Duodenal mucosa (tissue), 2 donors: ENCODE measurements at regions not wholly inside any gene's neighbourhood (a gene's known extent, or its start where the extent isn't known, plus 50 kb on each side); places are given as distances from the start of the nearest gene placed in this dataset.
A peak's percentile ranks its signal among the peaks of the same experiment; 100 is the strongest.

Source experiments
- H3K27ac ChIP-seq: one replicate; pipeline ENCODE4 v1.7.0; 2013; ENCODE audit warnings: low read depth, low read length
- H3K27me3 ChIP-seq, 2 donors: one replicate each; pipeline ENCODE4 v1.7.0; 2013; ENCODE audit warnings: low read length in 2 of 2, control low read depth in 1 of 2; ENCODE audit not compliant: insufficient read depth in 2 of 2, control insufficient read depth in 1 of 2
- H3K36me3 ChIP-seq, 2 donors: one replicate each; pipeline ENCODE4 v1.7.0; 2013; ENCODE audit warnings: low read length in 2 of 2, control low read depth in 1 of 2; ENCODE audit not compliant: insufficient read depth in 2 of 2, control insufficient read depth in 1 of 2
- H3K4me1 ChIP-seq, 2 donors: one replicate each; pipeline ENCODE4 v1.7.0; 2013; ENCODE audit warnings: low read length in 2 of 2, control low read depth in 1 of 2; ENCODE audit not compliant: insufficient read depth in 2 of 2, control insufficient read depth in 1 of 2
- H3K4me3 ChIP-seq, 2 donors: one replicate each; pipeline ENCODE4 v1.7.0; 2013; ENCODE audit warnings: low read length in 2 of 2, low read depth in 1 of 2
- H3K9ac ChIP-seq, 2 donors: one replicate each; pipeline ENCODE4 v1.7.0; 2013; ENCODE audit warnings: low read length in 2 of 2, low read depth in 1 of 2
- H3K9me3 ChIP-seq, 2 donors: one replicate each; pipeline ENCODE4 v1.7.0; 2013; ENCODE audit warnings: low read length in 2 of 2, control low read depth in 1 of 2; ENCODE audit not compliant: control insufficient read depth in 1 of 2

DNA sequence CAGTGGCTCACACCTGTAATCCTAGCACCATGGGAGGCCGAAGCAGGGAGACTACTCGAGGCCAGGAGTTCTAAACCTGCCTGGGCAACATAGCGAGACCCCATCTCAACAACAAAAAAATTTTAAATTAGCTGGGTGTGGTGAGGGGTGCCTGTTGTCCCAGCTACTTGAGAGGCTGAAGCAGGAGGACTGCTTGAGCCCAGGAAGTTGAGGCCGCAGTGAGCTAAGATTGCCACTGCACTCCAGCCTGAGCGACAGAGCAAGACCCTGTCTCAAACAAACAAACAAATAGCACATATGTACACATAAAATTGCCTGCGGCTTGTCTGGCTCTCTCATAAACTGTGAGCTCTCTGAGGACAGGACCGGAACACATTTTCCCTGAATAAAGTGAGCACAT is 106.3 kb downstream of the BANF2 start:
- Histone ChIP-seq H3K27me3 (no peaks in the 10 kb centered on the region), H3K4me3 (no peak overlapping the region), H3K27ac (no peak overlapping the region), H3K36me3 (no peaks in the 10 kb centered on the region), H3K9ac (peak overlapping the region in 1 of 2 donors; percentile 4), H3K4me1 (peaks cover 7 to 33% of the 10 kb centered on the region in 2 donors), H3K9me3 (no peaks in the 10 kb centered on the region)

DNA sequence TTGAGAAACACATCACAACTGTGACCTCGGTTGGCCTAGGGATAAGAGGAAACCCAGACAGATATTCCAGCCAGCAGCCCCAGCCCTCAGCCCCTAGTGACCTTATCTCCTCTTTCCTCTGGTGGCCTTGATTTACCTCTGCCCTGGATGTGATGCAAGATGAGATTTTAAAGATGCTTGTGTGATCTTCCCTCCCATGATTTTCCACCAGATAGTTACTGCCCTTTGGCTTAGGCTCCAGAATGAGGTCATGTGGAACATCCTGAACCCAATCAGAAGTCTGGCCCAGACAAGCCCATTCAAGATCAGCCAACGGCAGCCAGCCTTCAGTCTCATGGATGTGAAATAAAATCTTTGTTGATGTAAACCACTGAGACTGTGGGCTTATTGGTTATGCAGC is 104.0 kb downstream of the BANF2 start:
- Histone ChIP-seq H3K36me3 (no peaks in the 10 kb centered on the region), H3K27ac (no peak overlapping the region), H3K9me3 (peaks cover 2 to 4% of the 10 kb centered on the region in 2 donors), H3K9ac (no peak overlapping the region), H3K27me3 (no peaks in the 10 kb centered on the region), H3K4me1 (peaks cover 7 to 12% of the 10 kb centered on the region in 2 donors), H3K4me3 (no peak overlapping the region)

DNA sequence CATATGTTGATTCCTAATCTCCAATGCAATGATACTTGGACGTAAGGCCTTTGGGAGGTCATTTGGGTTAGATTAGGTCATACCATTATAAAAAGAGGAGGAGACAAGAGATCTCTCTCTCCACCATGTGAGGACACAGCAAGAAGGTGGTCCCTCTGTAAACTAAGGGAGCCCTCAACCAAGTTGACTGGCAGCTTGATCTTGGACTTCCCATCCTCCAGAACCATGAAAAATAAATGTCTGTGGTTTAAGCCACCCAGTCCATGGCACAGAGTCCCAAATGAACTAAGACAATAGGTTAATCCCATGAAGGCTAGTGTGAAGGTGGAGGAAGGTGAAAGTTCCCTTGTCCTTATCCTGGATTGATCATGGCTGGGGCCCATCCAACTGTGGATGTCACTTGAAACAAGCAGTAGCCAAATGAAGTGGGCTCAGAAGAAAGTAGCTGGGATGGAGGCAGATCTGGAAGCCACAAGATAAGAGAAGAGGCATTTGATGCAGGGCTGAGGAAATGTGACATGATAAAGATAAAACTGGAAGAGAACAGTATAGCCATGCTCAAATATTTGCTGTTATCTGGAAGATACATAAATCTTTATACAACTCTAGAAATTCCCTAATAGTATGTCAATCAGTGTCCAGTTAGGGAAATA is 99.9 kb downstream of the BANF2 start:
- H3K4me3 ChIP-seq = no peak overlapping the region
- no peaks in the 10 kb centered on the region for H3K4me1 ChIP-seq
- H3K9ac ChIP-seq = no peak overlapping the region
- H3K27me3 ChIP-seq = no peaks in the 10 kb centered on the region
- H3K9me3 ChIP-seq = peaks cover 2 to 4% of the 10 kb centered on the region in 2 donors
- no peaks in the 10 kb centered on the region for H3K36me3 ChIP-seq
- no peak overlapping the region for H3K27ac ChIP-seq

DNA sequence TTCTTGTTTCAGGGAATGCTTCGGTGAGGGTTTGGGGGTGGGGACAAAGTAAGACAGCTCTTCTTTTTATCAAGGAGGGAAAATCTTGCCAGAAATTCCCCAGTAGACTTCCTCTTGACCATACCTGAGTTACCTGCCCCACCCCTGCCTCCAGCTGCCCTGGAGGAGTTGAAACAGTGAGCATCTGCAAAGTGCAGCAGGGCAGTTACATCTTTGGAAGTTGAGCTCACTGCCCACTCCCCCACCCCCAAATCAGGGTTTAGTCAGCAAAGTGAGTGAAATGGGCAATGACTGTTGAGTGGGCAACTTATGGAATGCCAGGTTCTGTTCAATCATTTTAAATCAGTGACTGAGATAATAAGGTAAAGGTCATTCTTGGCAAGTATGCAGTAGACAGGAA is 98.8 kb downstream of the BANF2 start:
- Histone ChIP-seq H3K4me3 (no peak overlapping the region), H3K9me3 (peaks cover 2 to 4% of the 10 kb centered on the region in 2 donors)

DNA sequence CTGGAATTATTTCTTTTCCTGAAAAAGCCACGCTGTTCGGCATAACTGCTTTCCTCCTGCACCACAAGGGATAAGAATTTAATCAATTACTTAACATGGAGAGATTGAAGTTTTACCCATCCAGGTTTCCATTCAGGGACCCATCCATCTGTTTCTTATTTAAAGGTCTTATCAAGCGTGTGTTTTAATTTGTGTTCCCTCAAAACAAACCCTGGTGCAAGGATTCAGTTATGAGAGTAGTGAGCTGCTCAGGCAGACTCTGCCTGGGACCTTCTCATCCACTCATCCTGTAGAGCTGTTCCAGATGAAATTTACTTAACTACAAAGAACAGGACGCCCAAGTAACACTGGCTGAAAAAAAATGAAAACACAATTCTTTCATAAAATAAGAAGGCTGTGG is 97.8 kb downstream of the BANF2 start:
- Histone ChIP-seq H3K9ac (no peak overlapping the region), H3K4me3 (no peak overlapping the region), H3K27me3 (no peaks in the 10 kb centered on the region), H3K27ac (no peak overlapping the region), H3K4me1 (no peaks in the 10 kb centered on the region), H3K9me3 (peaks cover 2 to 4% of the 10 kb centered on the region in 2 donors), H3K36me3 (no peaks in the 10 kb centered on the region)

More for the DNA sequence above, 98.8 kb downstream of the BANF2 start:
- no peaks in the 10 kb centered on the region for H3K27me3 ChIP-seq
- H3K36me3 ChIP-seq = no peaks in the 10 kb centered on the region
- no peak overlapping the region for H3K9ac ChIP-seq
- no peak overlapping the region for H3K27ac ChIP-seq
- H3K4me1 ChIP-seq = no peaks in the 10 kb centered on the region

DNA sequence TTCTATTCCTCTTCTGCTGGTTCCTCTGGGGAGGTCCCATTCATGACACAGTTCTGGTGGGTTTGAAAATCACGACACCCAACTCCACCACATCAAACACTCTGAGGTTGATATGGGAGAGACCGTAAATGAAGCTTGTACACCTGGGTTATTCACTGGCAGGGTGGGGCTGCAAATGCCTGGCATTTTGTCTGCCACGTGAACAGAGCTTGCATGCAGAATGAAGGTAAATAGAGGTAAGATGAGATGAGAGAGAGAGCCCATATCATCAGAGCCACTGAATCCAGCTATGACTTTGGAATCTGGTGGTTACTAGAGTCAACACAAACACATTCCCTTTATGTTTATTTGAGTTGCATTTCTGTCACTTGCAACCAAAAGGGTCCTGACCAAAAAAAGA is 97.4 kb downstream of the BANF2 start:
- Histone ChIP-seq H3K9ac (no peak overlapping the region), H3K9me3 (peaks cover 2 to 4% of the 10 kb centered on the region in 2 donors), H3K27ac (no peak overlapping the region), H3K27me3 (no peaks in the 10 kb centered on the region), H3K4me3 (no peak overlapping the region), H3K4me1 (no peaks in the 10 kb centered on the region), H3K36me3 (no peaks in the 10 kb centered on the region)

DNA sequence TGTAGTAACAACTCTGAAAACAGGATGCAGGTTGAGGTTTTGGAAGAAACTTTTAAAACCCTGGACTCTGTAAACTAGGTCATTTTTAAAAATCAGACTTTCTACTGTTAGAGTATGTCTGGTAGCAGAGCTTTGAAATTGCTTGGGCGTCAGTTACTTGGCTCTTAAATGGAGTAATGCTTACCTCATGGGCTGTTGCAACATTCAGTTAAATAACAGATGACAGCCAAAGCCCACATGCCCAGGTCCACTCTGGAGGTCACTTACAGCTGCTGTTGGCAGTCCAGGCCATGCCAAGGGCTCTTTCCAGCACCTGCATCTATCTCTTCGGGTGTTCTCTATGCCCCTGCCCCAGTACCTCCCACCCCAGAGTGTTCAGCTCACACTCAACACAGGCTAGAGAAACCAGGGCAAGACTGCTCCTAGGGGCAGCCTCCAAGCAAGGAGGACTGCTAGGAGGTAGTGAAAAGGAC is 96.4 kb downstream of the BANF2 start:
- no peaks in the 10 kb centered on the region for H3K4me1 ChIP-seq
- H3K27ac ChIP-seq = no peak overlapping the region
- no peak overlapping the region for H3K4me3 ChIP-seq
- peaks cover 2 to 4% of the 10 kb centered on the region in 2 donors for H3K9me3 ChIP-seq
- H3K36me3 ChIP-seq = no peaks in the 10 kb centered on the region
- no peak overlapping the region for H3K9ac ChIP-seq
- no peaks in the 10 kb centered on the region for H3K27me3 ChIP-seq

DNA sequence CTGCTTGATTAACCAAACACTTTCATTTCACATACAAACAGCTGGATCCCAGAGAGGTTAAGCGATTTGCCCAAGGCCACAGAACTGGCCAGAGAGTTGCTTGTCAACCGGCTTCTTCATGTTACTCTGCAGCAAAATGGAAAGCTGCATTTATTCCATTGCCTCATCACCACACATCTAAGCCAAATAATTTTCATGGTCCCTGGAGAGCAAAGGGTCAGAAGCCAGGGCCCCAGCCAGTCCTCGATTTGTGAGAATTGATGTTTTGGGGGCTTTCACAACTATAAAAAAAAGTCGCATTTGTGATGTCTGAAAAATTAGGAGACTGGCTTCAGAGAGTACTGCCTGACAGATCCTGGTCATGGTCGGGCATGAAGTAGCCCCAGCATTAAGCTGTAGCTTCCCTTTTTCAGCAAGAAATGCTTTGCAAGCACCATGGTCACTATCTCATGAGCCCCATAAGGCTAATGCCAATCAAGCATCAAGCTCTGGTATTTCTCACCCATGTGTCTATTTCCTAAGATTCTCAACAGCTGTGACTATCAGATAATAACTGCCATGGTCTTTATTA is 95.8 kb downstream of the BANF2 start:
- no peaks in the 10 kb centered on the region for H3K27me3 ChIP-seq
- H3K4me3 ChIP-seq = no peak overlapping the region
- no peak overlapping the region for H3K27ac ChIP-seq
- no peak overlapping the region for H3K9ac ChIP-seq
- peaks cover 2 to 4% of the 10 kb centered on the region in 2 donors for H3K9me3 ChIP-seq
- H3K4me1 ChIP-seq = no peaks in the 10 kb centered on the region
- no peaks in the 10 kb centered on the region for H3K36me3 ChIP-seq

DNA sequence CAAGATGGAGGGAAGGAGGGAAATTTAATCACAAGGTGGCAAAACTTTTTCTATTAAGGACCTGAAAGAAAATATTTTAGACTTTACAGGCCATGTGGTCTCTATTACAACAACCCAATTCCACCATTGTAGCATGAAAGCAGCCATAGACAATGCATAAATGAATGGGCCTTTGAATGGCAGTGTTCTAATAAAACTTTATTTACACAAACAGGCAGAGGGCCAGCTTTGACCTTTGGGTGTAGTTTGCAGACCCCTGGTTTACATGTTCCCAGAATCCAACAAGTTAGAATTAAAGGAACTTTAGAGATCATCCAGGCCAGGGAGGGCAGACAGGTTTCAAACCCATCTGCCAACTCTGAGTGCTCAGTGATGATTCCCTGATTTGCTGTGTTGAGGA is 95.2 kb downstream of the BANF2 start:
- H3K4me1 ChIP-seq = no peaks in the 10 kb centered on the region
- H3K4me3 ChIP-seq = no peak overlapping the region
- no peak overlapping the region for H3K27ac ChIP-seq
- no peaks in the 10 kb centered on the region for H3K36me3 ChIP-seq
- no peak overlapping the region for H3K9ac ChIP-seq
- H3K9me3 ChIP-seq = peaks cover 2 to 4% of the 10 kb centered on the region in 2 donors
- H3K27me3 ChIP-seq = no peaks in the 10 kb centered on the region

DNA sequence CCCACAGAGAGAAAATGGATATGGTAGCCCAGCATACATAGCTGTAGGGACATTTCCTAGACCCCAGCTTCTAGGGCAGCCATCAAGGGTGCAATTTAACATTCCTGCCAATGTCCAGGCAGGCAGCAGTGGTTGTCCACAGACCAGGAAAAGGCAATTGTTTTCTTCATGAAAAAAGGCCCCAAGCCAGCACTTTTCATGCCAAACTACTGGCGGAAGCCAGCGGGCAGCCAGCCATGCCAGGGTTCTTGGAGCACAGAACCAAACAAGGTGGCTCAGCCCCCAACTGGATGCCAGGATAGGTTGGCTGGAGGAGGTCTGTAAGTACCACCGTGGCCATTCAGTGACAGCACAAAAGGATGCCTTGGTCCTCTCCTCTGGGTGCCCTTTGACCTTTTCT is 94.6 kb downstream of the BANF2 start:
- H3K9me3 ChIP-seq = peaks cover 0 to under 1% of the 10 kb centered on the region in 2 donors
- H3K4me1 ChIP-seq = no peaks in the 10 kb centered on the region
- no peak overlapping the region for H3K27ac ChIP-seq

More for the DNA sequence above, 94.6 kb downstream of the BANF2 start:
- Histone ChIP-seq H3K4me3 (no peak overlapping the region), H3K27me3 (no peaks in the 10 kb centered on the region), H3K9ac (no peak overlapping the region), H3K36me3 (no peaks in the 10 kb centered on the region)
